GM18517 (cell line): ENCODE measurements at regions not wholly inside any gene's neighbourhood (a gene's known extent, or its start where the extent isn't known, plus 50 kb on each side); places are given as distances from the start of the nearest gene placed in this dataset.

Experiments used
- ATAC-seq: cut with Tn5 transposase; IDR thresholded peaks from one replicate; pipeline ENCODE4 v1.9.1; 2021; ENCODE audit warnings: mild to moderate bottlenecking, moderate library complexity; ENCODE audit not compliant: unreplicated experiment

GRCh38 chr2:111716905-111717775, 166.9 kb downstream of the ANAPC1 start:
- ATAC-seq = no peak
